Activated CD4-positive, alpha-beta T cell treated with anti-CD3 and anti-CD28 coated beads for 36 hours (primary cell): ENCODE measurements at regions not wholly inside any gene's neighbourhood (a gene's known extent, or its start where the extent isn't known, plus 50 kb on each side); places are given as distances from the start of the nearest gene placed in this dataset.

Experiments
- ATAC-seq: fragments of 200-7000 bp; cut with Tn5 transposase; one replicate; pipeline ENCODE4 v1.10.0; 2021; ENCODE audit warnings: mild to moderate bottlenecking, moderate library complexity
- CTCF ChIA-PET: fragments of 350-600 bp; sonication (Branson Sonifier 250); formaldehyde crosslinking; loops from one replicate; lab custom pipeline; 2021; ENCODE audit warnings: antibody characterized with exemption; lab: Charles Lee
- POLR2A ChIA-PET: fragments of 350-600 bp; sonication (Branson Sonifier 250); formaldehyde crosslinking; loops from one replicate; lab custom pipeline; 2021; ENCODE audit warnings: antibody characterized with exemption, inconsistent platforms; lab: Charles Lee
- DNase-seq: peaks from one replicate; pipeline ENCODE4 v3.0.0-alpha.2; 2020
- H3K27ac Mint-ChIP-seq: one replicate; pipeline ENCODE4 v1.8.0; 2021; ENCODE audit warnings: mixed read lengths
- H3K27me3 Mint-ChIP-seq: one replicate; pipeline ENCODE4 v1.8.0; 2021; ENCODE audit warnings: mixed read lengths
- H3K36me3 Mint-ChIP-seq: one replicate; pipeline ENCODE4 v1.8.0; 2021; ENCODE audit warnings: low read depth, mixed read lengths
- H3K4me1 Mint-ChIP-seq: one replicate; pipeline ENCODE4 v1.8.0; 2021; ENCODE audit warnings: mixed read lengths
- H3K4me3 Mint-ChIP-seq: one replicate; pipeline ENCODE4 v1.8.0; 2021; ENCODE audit warnings: mild to moderate bottlenecking, moderate library complexity, mixed read lengths
- H3K9me3 Mint-ChIP-seq: one replicate; pipeline ENCODE4 v1.8.0; 2021; ENCODE audit warnings: low read depth, mixed read lengths
- intact Hi-C, 2 experiments: fragments of 100-400 bp; cut with DNase I in 1 of 2; cut with micrococcal nuclease in 1 of 2; formaldehyde crosslinking; loops; one replicate each; pipeline versions ENCODE4 v1.14.2 to v1.15.1; 2022 to 2024; cut with DNase I, micrococcal nuclease

DNA sequence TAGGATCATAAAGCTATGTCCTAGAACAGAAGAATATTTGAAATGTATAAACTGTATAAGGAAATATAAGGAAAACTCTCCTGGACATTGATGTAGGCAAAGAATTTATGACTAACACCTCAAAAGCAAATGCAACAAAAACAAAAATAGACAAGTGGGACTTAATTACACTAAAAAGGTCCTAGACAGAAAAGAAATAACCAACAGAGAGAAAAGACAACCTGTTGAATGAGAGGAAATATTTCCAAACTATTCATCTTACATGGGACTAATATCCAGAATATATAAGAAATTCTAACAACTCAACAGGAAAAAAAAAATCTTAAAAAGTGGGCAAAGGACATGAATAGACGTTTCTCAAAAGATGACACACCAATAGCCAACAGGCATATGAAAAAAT, 54.4 kb upstream of the PRDX4 start:
- POLR2A ChIA-PET, result no interaction called here
- no peaks in the 10 kb centered on the region for H3K9me3 Mint-ChIP-seq
- no peak overlapping the region for H3K27ac Mint-ChIP-seq
- intact Hi-C loops, result no loop called here
- H3K27me3 Mint-ChIP-seq, result no peaks in the 10 kb centered on the region
- no peak overlapping the region for H3K4me3 Mint-ChIP-seq
- CTCF ChIA-PET, result no interaction called here
- DNase-seq, result no peak
- H3K4me1 Mint-ChIP-seq, result no peaks in the 10 kb centered on the region
- no peak for ATAC-seq
- H3K36me3 Mint-ChIP-seq, result no peaks in the 10 kb centered on the region

GRCh38 chrX:23616361-23616760, 50.9 kb upstream of the PRDX4 start:
- intact Hi-C loops, result no loop called here
- no peak for ATAC-seq
- DNase-seq, result no peak
- CTCF ChIA-PET, result no interaction called here
- H3K4me3 Mint-ChIP-seq, result no peak overlapping the region
- H3K36me3 Mint-ChIP-seq, result no peaks in the 10 kb centered on the region
- POLR2A ChIA-PET, result no interaction called here
- H3K27ac Mint-ChIP-seq, result no peak overlapping the region
- H3K27me3 Mint-ChIP-seq, result no peaks in the 10 kb centered on the region
- no peaks in the 10 kb centered on the region for H3K9me3 Mint-ChIP-seq
- no peaks in the 10 kb centered on the region for H3K4me1 Mint-ChIP-seq
